OCI-LY1 (cell line): ENCODE measurements at regions not wholly inside any gene's neighbourhood (a gene's known extent, or its start where the extent isn't known, plus 50 kb on each side); places are given as distances from the start of the nearest gene placed in this dataset.

Source experiments
- H2AFZ ChIP-seq: fragments of 200-600 bp; sonication (generic), shearing (Covaris generic); 2 replicates; pipeline ENCODE4 v1.6.0; 2014; ENCODE audit warnings: antibody characterized with exemption, mild to moderate bottlenecking, low read length
- H3F3A ChIP-seq: fragments of 200-600 bp; sonication (generic), shearing (Covaris generic); 2 replicates; pipeline ENCODE4 v1.6.0; 2014; ENCODE audit warnings: mild to moderate bottlenecking, antibody characterized with exemption, low read length, moderate library complexity; ENCODE audit not compliant: insufficient read depth
- H3K27ac ChIP-seq: fragments of 200-600 bp; sonication (generic); 2 replicates; pipeline ENCODE4 v1.5.1; 2014; ENCODE audit warnings: low read length, mixed run types, mild to moderate bottlenecking, low read depth; ENCODE audit not compliant: poor library complexity, severe bottlenecking
- H3K27me3 ChIP-seq: fragments of 200-600 bp; sonication (generic); 2 replicates; pipeline ENCODE4 v1.6.0; 2014; ENCODE audit warnings: antibody characterized with exemption, mild to moderate bottlenecking, low read length, moderate library complexity; ENCODE audit not compliant: insufficient read depth
- H3K36me3 ChIP-seq: fragments of 200-600 bp; sonication (generic); 2 replicates; pipeline ENCODE4 v1.6.1; 2014; ENCODE audit warnings: mild to moderate bottlenecking, antibody characterized with exemption, low read length, moderate library complexity, mixed read lengths; ENCODE audit not compliant: insufficient read depth
- H3K4me1 ChIP-seq: fragments of 200-600 bp; sonication (generic); 2 replicates; pipeline ENCODE4 v1.5.1; 2014; ENCODE audit warnings: mild to moderate bottlenecking, low read length, moderate library complexity; ENCODE audit not compliant: insufficient read depth, severe bottlenecking
- H3K4me2 ChIP-seq: fragments of 200-600 bp; sonication (generic), shearing (Covaris generic); 2 replicates; pipeline ENCODE4 v1.6.1; 2014; ENCODE audit warnings: low read length
- H3K4me3 ChIP-seq: fragments of 200-600 bp; sonication (generic); 2 replicates; pipeline ENCODE4 v1.5.1; 2014; ENCODE audit warnings: low read length, low read depth, mild to moderate bottlenecking, mixed read lengths; ENCODE audit not compliant: poor library complexity, severe bottlenecking
- H3K79me2 ChIP-seq: fragments of 200-600 bp; shearing (Covaris generic); 2 replicates; pipeline ENCODE4 v1.6.1; 2016; ENCODE audit warnings: mixed run types, low read length, mixed read lengths; ENCODE audit not compliant: insufficient read depth
- H3K9ac ChIP-seq: fragments of 200-600 bp; sonication (generic), shearing (Covaris generic); 2 replicates; pipeline ENCODE4 v1.6.1; 2014; ENCODE audit warnings: mild to moderate bottlenecking, low read length, mixed read lengths
- H3K9me2 ChIP-seq: fragments of 200-600 bp; sonication (generic), shearing (Covaris generic); 2 replicates; pipeline ENCODE4 v1.6.1; 2014; ENCODE audit warnings: low read depth, mild to moderate bottlenecking, low read length, mixed read lengths
- H3K9me3 ChIP-seq: fragments of 200-600 bp; shearing (Covaris generic); 2 replicates; pipeline ENCODE4 v1.6.1; 2014; ENCODE audit warnings: low read length, mixed read lengths
- H4K20me1 ChIP-seq: fragments of 200-600 bp; sonication (generic), shearing (Covaris generic); 2 replicates; pipeline ENCODE4 v1.6.0; 2016; ENCODE audit warnings: mild to moderate bottlenecking, low read length; ENCODE audit not compliant: insufficient read depth
- EZH2 ChIP-seq: fragments of 200-600 bp; sonication (generic), shearing (Covaris generic); IDR thresholded peaks from 2 replicates; pipeline ENCODE4 v1.8.0; 2017; ENCODE audit warnings: borderline replicate concordance, mixed run types, mild to moderate bottlenecking, antibody characterized with exemption, low read length, moderate library complexity, mixed read lengths
- TF ChIP-seq, protein P1 (sequence below): fragments of 200-600 bp; sonication (generic), shearing (Covaris generic); IDR thresholded peaks from 2 replicates; pipeline ENCODE4 v1.5.1; 2017; ENCODE audit warnings: mild to moderate bottlenecking, antibody characterized with exemption, low read length, moderate library complexity, mixed read lengths

DNA sequence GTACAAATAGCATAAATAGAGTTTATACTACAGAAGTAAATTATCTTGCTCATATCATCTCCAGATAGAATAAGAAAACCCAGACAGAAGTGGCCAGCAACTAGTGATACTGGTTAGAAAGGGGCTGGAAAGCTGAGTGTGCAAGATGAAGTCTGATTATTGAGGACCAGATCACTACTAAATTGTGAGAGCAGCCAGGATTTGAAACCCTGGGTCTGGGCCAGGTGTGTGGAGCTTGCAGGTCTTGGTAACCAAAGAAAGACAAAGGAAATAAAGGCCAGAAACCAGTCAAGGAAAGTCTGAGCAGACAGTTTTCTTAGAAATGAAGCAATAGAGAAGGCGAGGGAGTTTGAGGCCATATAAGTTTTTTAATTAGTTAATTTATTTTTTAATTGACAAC lies 611.8 kb downstream of the ETNK1 start:
- TF ChIP-seq EZH2, result no peak
- TF ChIP-seq, protein P1, sequence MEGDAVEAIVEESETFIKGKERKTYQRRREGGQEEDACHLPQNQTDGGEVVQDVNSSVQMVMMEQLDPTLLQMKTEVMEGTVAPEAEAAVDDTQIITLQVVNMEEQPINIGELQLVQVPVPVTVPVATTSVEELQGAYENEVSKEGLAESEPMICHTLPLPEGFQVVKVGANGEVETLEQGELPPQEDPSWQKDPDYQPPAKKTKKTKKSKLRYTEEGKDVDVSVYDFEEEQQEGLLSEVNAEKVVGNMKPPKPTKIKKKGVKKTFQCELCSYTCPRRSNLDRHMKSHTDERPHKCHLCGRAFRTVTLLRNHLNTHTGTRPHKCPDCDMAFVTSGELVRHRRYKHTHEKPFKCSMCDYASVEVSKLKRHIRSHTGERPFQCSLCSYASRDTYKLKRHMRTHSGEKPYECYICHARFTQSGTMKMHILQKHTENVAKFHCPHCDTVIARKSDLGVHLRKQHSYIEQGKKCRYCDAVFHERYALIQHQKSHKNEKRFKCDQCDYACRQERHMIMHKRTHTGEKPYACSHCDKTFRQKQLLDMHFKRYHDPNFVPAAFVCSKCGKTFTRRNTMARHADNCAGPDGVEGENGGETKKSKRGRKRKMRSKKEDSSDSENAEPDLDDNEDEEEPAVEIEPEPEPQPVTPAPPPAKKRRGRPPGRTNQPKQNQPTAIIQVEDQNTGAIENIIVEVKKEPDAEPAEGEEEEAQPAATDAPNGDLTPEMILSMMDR, result no peak
- no peaks in the 10 kb centered on the region for H3K9me2 ChIP-seq

GRCh38 chr12:23238190-23238589 lies 613.2 kb downstream of the ETNK1 start:
- Histone ChIP-seq H3K36me3 (no peaks in the 10 kb centered on the region), H3K4me3 (no peak overlapping the region), H3K27ac (no peak overlapping the region), H3K27me3 (no peaks in the 10 kb centered on the region), H3K9ac (no peak overlapping the region), H4K20me1 (no peaks in the 10 kb centered on the region), H3K79me2 (no peaks in the 10 kb centered on the region), H3K4me2 (no peak overlapping the region), H3K9me2 (no peaks in the 10 kb centered on the region), H3K9me3 (no peaks in the 10 kb centered on the region), H2AFZ (no peak overlapping the region), H3K4me1 (no peaks in the 10 kb centered on the region), H3F3A (no peaks in the 10 kb centered on the region)
- TF ChIP-seq, protein P1, result no peak
- no peak for TF ChIP-seq EZH2

More for the DNA sequence above, 611.8 kb downstream of the ETNK1 start:
- H3K4me3 ChIP-seq, result no peak overlapping the region
- no peaks in the 10 kb centered on the region for H4K20me1 ChIP-seq
- no peaks in the 10 kb centered on the region for H3K27me3 ChIP-seq
- no peak overlapping the region for H3K9ac ChIP-seq
- H3K9me3 ChIP-seq, result no peaks in the 10 kb centered on the region
- no peak overlapping the region for H3K4me2 ChIP-seq
- H3K36me3 ChIP-seq, result no peaks in the 10 kb centered on the region
- H3K4me1 ChIP-seq, result no peaks in the 10 kb centered on the region
- no peak overlapping the region for H2AFZ ChIP-seq
- no peaks in the 10 kb centered on the region for H3K79me2 ChIP-seq
- no peak overlapping the region for H3K27ac ChIP-seq
- no peaks in the 10 kb centered on the region for H3F3A ChIP-seq

DNA sequence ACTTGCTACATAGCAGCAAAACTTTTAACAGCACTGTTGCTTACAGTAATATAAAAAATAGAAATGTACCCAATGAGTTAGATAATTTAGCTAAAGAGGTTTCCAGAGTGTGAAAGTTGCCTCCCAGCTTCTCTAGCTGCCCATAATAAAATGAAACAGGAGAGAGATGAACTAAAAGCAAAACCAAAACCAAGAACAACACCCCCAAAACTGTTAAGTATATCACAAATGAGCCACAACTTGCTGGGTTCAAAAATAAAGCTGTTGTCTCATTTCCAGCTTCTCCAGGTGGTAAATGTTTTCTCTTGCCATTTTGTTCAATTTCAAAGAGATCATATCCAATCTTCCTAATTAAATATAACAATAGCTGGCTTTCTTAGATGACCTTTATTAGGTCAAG lies 614.0 kb downstream of the ETNK1 start:
- H3F3A ChIP-seq, result no peaks in the 10 kb centered on the region
- no peaks in the 10 kb centered on the region for H3K9me3 ChIP-seq
- no peak overlapping the region for H3K27ac ChIP-seq
- no peaks in the 10 kb centered on the region for H3K4me1 ChIP-seq
- H3K4me2 ChIP-seq, result no peak overlapping the region
- no peaks in the 10 kb centered on the region for H3K27me3 ChIP-seq
- TF ChIP-seq EZH2, result no peak
- TF ChIP-seq, protein P1, result no peak
- H3K36me3 ChIP-seq, result no peaks in the 10 kb centered on the region
- no peak overlapping the region for H3K4me3 ChIP-seq
- no peak overlapping the region for H3K9ac ChIP-seq
- H3K79me2 ChIP-seq, result no peaks in the 10 kb centered on the region
- H2AFZ ChIP-seq, result no peak overlapping the region
- H4K20me1 ChIP-seq, result no peaks in the 10 kb centered on the region
- H3K9me2 ChIP-seq, result no peaks in the 10 kb centered on the region
